ENCODE measurements at regions not wholly inside any gene's neighbourhood (a gene's known extent, or its start where the extent isn't known, plus 50 kb on each side); places are given as distances from the start of the nearest gene placed in this dataset.
"Not testable (repeated sequence)": the region's sequence is repeated elsewhere in the genome, so short reads cannot be mapped to it uniquely, and the experiment has no call there.

GRCh38 chr4:78717712-78718111 lies 58.4 kb upstream of the BMP2K start:
- H3K9ac ChIP-seq (ENCODE audit: low read depth, low read length, poor library complexity), result not testable (repeated sequence)

GRCh38 chr4:78720204-78720603 lies 55.9 kb upstream of the BMP2K start:
- no peak overlapping the region for H3K4me2 ChIP-seq (ENCODE audit: insufficient read depth, low read length, poor library complexity, severe bottlenecking)
- H3K4me1 ChIP-seq (ENCODE audit: control insufficient read depth in 2 of 2, insufficient read depth in 1 of 2, low read depth in 1 of 2, low read length in 2 of 2), result peaks cover 0 to 9% of the 10 kb centered on the region in 2 donors
- no peak overlapping the region for H3K18ac ChIP-seq (ENCODE audit: low read length)
- no peak overlapping the region for H4K8ac ChIP-seq (ENCODE audit: low read depth, low read length)
- no peak overlapping the region for H3K4me3 ChIP-seq (ENCODE audit: low read length in 2 of 2)
- no peak overlapping the region for H2AK5ac ChIP-seq (ENCODE audit: low read depth, low read length)
- H3K9ac ChIP-seq (ENCODE audit: low read depth, low read length, poor library complexity), result no peak overlapping the region
- H2BK5ac ChIP-seq (ENCODE audit: low read length), result no peak overlapping the region
- H4K91ac ChIP-seq (ENCODE audit: low read depth, low read length, poor library complexity), result no peak overlapping the region
- no peak overlapping the region for H2BK120ac ChIP-seq (ENCODE audit: low read depth, low read length)
- no peak overlapping the region for H3K27ac ChIP-seq (replicated peaks; ENCODE audit: low read length)
- H3K23ac ChIP-seq (ENCODE audit: low read depth, low read length, poor library complexity), result no peak overlapping the region
- no peaks in the 10 kb centered on the region for H3K36me3 ChIP-seq (replicated peaks in 1 of 2; ENCODE audit: control insufficient read depth in 2 of 2, insufficient read depth in 2 of 2, low read length in 2 of 2)
- H3K27me3 ChIP-seq (ENCODE audit: control insufficient read depth in 3 of 3, insufficient read depth in 3 of 3, low read depth in 1 of 3, low read length in 3 of 3), result no peaks in the 10 kb centered on the region
- H3K14ac ChIP-seq (ENCODE audit: low read length), result no peak overlapping the region
- H3K4ac ChIP-seq (ENCODE audit: low read length), result no peak overlapping the region
- no peak overlapping the region for H2AFZ ChIP-seq (ENCODE audit: low read length)
- WGBS, 2 donors (ENCODE audit: extremely low coverage in 2 of 2, insufficient read length in 2 of 2, insufficient replicate concordance in 1 of 2), result no CpG with 5 or more reads among the region's 3 CpGs
- DNase-seq (ENCODE audit: low spot score), result no peak
- H2BK12ac ChIP-seq (ENCODE audit: low read length), result no peak overlapping the region
- H2BK15ac ChIP-seq (ENCODE audit: low read length), result no peak overlapping the region
- H3K79me1 ChIP-seq (ENCODE audit: low read depth, low read length), result no peaks in the 10 kb centered on the region
- H3K9me3 ChIP-seq (replicated peaks in 1 of 2; ENCODE audit: control insufficient read depth in 2 of 2, insufficient read depth in 1 of 2, low read depth in 1 of 2, low read length in 2 of 2), result no peaks in the 10 kb centered on the region

More at GRCh38 chr4:78717712-78718111, 58.4 kb upstream of the BMP2K start:
- H3K4me2 ChIP-seq (ENCODE audit: insufficient read depth, low read length, poor library complexity, severe bottlenecking); H3K79me1 ChIP-seq (ENCODE audit: low read depth, low read length); H3K14ac ChIP-seq (ENCODE audit: low read length); H3K4me3 ChIP-seq (ENCODE audit: low read length in 2 of 2); H4K91ac ChIP-seq (ENCODE audit: low read depth, low read length, poor library complexity); DNase-seq (ENCODE audit: low spot score); H2AK5ac ChIP-seq (ENCODE audit: low read depth, low read length); H2BK5ac ChIP-seq (ENCODE audit: low read length); H2BK120ac ChIP-seq (ENCODE audit: low read depth, low read length); H3K4ac ChIP-seq (ENCODE audit: low read length); H3K36me3 ChIP-seq (replicated peaks in 1 of 2; ENCODE audit: control insufficient read depth in 2 of 2, insufficient read depth in 2 of 2, low read length in 2 of 2); H4K8ac ChIP-seq (ENCODE audit: low read depth, low read length); H2BK12ac ChIP-seq (ENCODE audit: low read length); H2BK15ac ChIP-seq (ENCODE audit: low read length); H3K18ac ChIP-seq (ENCODE audit: low read length); H3K23ac ChIP-seq (ENCODE audit: low read depth, low read length, poor library complexity); H3K27me3 ChIP-seq (ENCODE audit: control insufficient read depth in 3 of 3, insufficient read depth in 3 of 3, low read depth in 1 of 3, low read length in 3 of 3); H3K27ac ChIP-seq (replicated peaks; ENCODE audit: low read length); H2AFZ ChIP-seq (ENCODE audit: low read length); H3K4me1 ChIP-seq (ENCODE audit: control insufficient read depth in 2 of 2, insufficient read depth in 1 of 2, low read depth in 1 of 2, low read length in 2 of 2); H3K9me3 ChIP-seq (replicated peaks in 1 of 2; ENCODE audit: control insufficient read depth in 2 of 2, insufficient read depth in 1 of 2, low read depth in 1 of 2, low read length in 2 of 2): not testable (repeated sequence)
- no CpG with 5 or more reads among the region's 8 CpGs for WGBS, 2 donors (ENCODE audit: extremely low coverage in 2 of 2, insufficient read length in 2 of 2, insufficient replicate concordance in 1 of 2)

DNA sequence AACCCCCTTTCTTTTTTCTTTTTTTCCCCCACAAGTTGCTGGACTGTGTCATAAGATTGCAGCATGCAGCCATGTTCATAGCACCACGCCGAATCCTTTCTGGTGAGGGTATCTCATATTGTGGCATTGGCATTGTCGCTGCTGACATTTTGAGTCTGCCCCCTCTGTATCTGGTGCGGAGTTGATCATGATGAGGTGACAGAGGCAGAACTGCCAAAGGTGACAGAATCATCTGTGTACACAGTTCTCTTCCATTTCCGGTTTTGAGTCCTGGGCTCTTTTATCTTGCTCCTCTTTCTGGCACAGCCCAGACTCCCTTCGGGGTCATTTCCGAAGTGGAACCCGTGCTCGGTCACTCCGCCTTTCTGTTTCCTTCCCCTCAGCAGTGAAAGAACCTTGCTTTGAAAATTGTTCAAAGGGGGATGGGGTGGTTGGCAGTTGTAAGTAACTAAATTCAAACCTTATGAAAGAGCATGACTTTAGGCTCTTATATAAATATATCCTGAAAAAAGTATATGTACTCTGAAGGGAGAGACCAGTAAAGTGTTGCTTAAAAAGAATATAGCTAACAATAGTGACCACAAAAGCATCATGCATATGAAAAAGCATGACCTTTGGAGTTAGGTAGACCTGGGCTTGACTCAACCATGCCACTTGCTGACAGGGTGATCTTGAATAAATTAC lies 55.0 kb upstream of the BMP2K start:
- no peaks in the 10 kb centered on the region for H3K36me3 ChIP-seq (replicated peaks in 1 of 2; ENCODE audit: control insufficient read depth in 2 of 2, insufficient read depth in 2 of 2, low read length in 2 of 2)
- no peak overlapping the region for H4K8ac ChIP-seq (ENCODE audit: low read depth, low read length)
- H2BK5ac ChIP-seq (ENCODE audit: low read length), result no peak overlapping the region
- H3K4me2 ChIP-seq (ENCODE audit: insufficient read depth, low read length, poor library complexity, severe bottlenecking), result no peak overlapping the region
- no peak overlapping the region for H2BK120ac ChIP-seq (ENCODE audit: low read depth, low read length)
- no peak overlapping the region for H3K14ac ChIP-seq (ENCODE audit: low read length)
- H3K4ac ChIP-seq (ENCODE audit: low read length), result no peak overlapping the region
- H3K27me3 ChIP-seq (ENCODE audit: control insufficient read depth in 3 of 3, insufficient read depth in 3 of 3, low read depth in 1 of 3, low read length in 3 of 3), result no peaks in the 10 kb centered on the region
- H3K27ac ChIP-seq (replicated peaks; ENCODE audit: low read length), result no peak overlapping the region
- H4K91ac ChIP-seq (ENCODE audit: low read depth, low read length, poor library complexity), result no peak overlapping the region
- no peak overlapping the region for H3K9ac ChIP-seq (ENCODE audit: low read depth, low read length, poor library complexity)
- H2AFZ ChIP-seq (ENCODE audit: low read length), result no peak overlapping the region
- H3K9me3 ChIP-seq (replicated peaks in 1 of 2; ENCODE audit: control insufficient read depth in 2 of 2, insufficient read depth in 1 of 2, low read depth in 1 of 2, low read length in 2 of 2), result no peaks in the 10 kb centered on the region
- peaks cover 0 to 9% of the 10 kb centered on the region in 2 donors for H3K4me1 ChIP-seq (ENCODE audit: control insufficient read depth in 2 of 2, insufficient read depth in 1 of 2, low read depth in 1 of 2, low read length in 2 of 2)
- no CpG with 5 or more reads among the region's 10 CpGs for WGBS, 2 donors (ENCODE audit: extremely low coverage in 2 of 2, insufficient read length in 2 of 2, insufficient replicate concordance in 1 of 2)
- no peak overlapping the region for H3K18ac ChIP-seq (ENCODE audit: low read length)
- H3K4me3 ChIP-seq (ENCODE audit: low read length in 2 of 2), result peak overlapping the region in 1 of 2 donors; percentile 54
- H3K23ac ChIP-seq (ENCODE audit: low read depth, low read length, poor library complexity), result no peak overlapping the region
- no peak for DNase-seq (ENCODE audit: low spot score)
- H2BK12ac ChIP-seq (ENCODE audit: low read length), result no peak overlapping the region
- no peaks in the 10 kb centered on the region for H3K79me1 ChIP-seq (ENCODE audit: low read depth, low read length)
- H2AK5ac ChIP-seq (ENCODE audit: low read depth, low read length), result no peak overlapping the region
- H2BK15ac ChIP-seq (ENCODE audit: low read length), result no peak overlapping the region

- no CpG with 5 or more reads among the region's 4 CpGs for WGBS, 2 donors (ENCODE audit: extremely low coverage in 2 of 2, insufficient read length in 2 of 2, insufficient replicate concordance in 1 of 2)
- Histone ChIP-seq H2BK120ac (ENCODE audit: low read depth, low read length) (no peak overlapping the region), H3K4ac (ENCODE audit: low read length) (no peak overlapping the region), H3K27me3 (ENCODE audit: control insufficient read depth in 3 of 3, insufficient read depth in 3 of 3, low read depth in 1 of 3, low read length in 3 of 3) (no peaks in the 10 kb centered on the region), H2AK5ac (ENCODE audit: low read depth, low read length) (no peak overlapping the region), H3K23ac (ENCODE audit: low read depth, low read length, poor library complexity) (no peak overlapping the region), H2BK12ac (ENCODE audit: low read length) (no peak overlapping the region), H2AFZ (ENCODE audit: low read length) (peak overlapping the region; percentile 69), H3K4me3 (ENCODE audit: low read length in 2 of 2) (no peak overlapping the region), H3K79me1 (ENCODE audit: low read depth, low read length) (no peaks in the 10 kb centered on the region), H4K91ac (ENCODE audit: low read depth, low read length, poor library complexity) (no peak overlapping the region), H3K9me3 (replicated peaks in 1 of 2; ENCODE audit: control insufficient read depth in 2 of 2, insufficient read depth in 1 of 2, low read depth in 1 of 2, low read length in 2 of 2) (no peaks in the 10 kb centered on the region), H3K36me3 (replicated peaks in 1 of 2; ENCODE audit: control insufficient read depth in 2 of 2, insufficient read depth in 2 of 2, low read length in 2 of 2) (no peaks in the 10 kb centered on the region), H2BK15ac (ENCODE audit: low read length) (no peak overlapping the region), H3K27ac (replicated peaks; ENCODE audit: low read length) (no peak overlapping the region), H3K4me2 (ENCODE audit: insufficient read depth, low read length, poor library complexity, severe bottlenecking) (no peak overlapping the region), H3K4me1 (ENCODE audit: control insufficient read depth in 2 of 2, insufficient read depth in 1 of 2, low read depth in 1 of 2, low read length in 2 of 2) (peaks cover 0 to 9% of the 10 kb centered on the region in 2 donors), H4K8ac (ENCODE audit: low read depth, low read length) (no peak overlapping the region), H3K14ac (ENCODE audit: low read length) (no peak overlapping the region), H3K9ac (ENCODE audit: low read depth, low read length, poor library complexity) (no peak overlapping the region), H2BK5ac (ENCODE audit: low read length) (no peak overlapping the region), H3K18ac (ENCODE audit: low read length) (no peak overlapping the region)
- DNase-seq (ENCODE audit: low spot score), result no peak
Measured at GRCh38 chr4:78721747-78722146, 54.4 kb upstream of the BMP2K start.

Measured in neuronal stem cell (in vitro differentiated cells).